GM23248 (cell line): ENCODE measurements at regions not wholly inside any gene's neighbourhood (a gene's known extent, or its start where the extent isn't known, plus 50 kb on each side); places are given as distances from the start of the nearest gene placed in this dataset.

Experiments used
- EZH2 ChIP-seq: fragments of 200-600 bp; sonication (generic); IDR thresholded peaks from 2 replicates; pipeline ENCODE4 v1.6.1; 2018; ENCODE audit warnings: antibody characterized with exemption, mild to moderate bottlenecking; ENCODE audit not compliant: insufficient read depth, poor library complexity, severe bottlenecking
- EZH2phosphoT487 ChIP-seq: fragments of 200-600 bp; sonication (generic); IDR thresholded peaks from 2 replicates; pipeline ENCODE4 v1.6.1; 2018; ENCODE audit warnings: antibody characterized with exemption, moderate library complexity, mild to moderate bottlenecking, low read depth; ENCODE audit not compliant: insufficient read depth

- no peak for TF ChIP-seq EZH2
- TF ChIP-seq EZH2phosphoT487 = no peak
Observed at GRCh38 chr16:63230421-63231040, 1194.3 kb upstream of the CDH8 start.
